Amygdala (tissue), 56 donors: ENCODE measurements at regions not wholly inside any gene's neighbourhood (a gene's known extent, or its start where the extent isn't known, plus 50 kb on each side); places are given as distances from the start of the nearest gene placed in this dataset.

Experiments used
- DNase-seq, 56 donors: peaks; one replicate each; lab custom pipeline; 2025; lab: John Stamatoyannopoulos, UW

- no peak for DNase-seq
Measured at GRCh38 chr18:66769375-66769774, 165.5 kb upstream of the CDH19 start.

- peak in 17 of 56 donors; percentile 0 to 51 (median 6) for DNase-seq
Measured at GRCh38 chr18:66764230-66764629, 160.3 kb upstream of the CDH19 start.

DNA sequence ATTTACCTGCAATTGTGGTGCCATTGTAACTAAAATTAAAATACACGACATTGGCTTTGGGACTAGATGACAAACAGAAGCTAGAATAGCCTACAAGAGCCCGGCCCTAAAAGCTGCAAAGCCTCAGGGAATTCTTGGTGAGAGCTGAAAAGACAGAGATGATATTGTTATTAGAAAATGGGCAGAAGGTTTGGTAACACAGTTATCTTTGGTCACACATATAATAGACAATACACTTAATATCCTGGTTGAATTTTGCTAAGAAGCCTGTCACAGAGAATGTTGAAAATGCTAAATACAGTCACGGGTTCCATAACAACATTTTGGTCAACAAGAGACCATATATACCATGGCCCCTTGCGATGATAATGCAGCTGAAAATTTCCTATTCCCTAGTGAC is 157.3 kb upstream of the CDH19 start:
- DNase-seq, result no peak

GRCh38 chr18:66760559-66760958 is 156.7 kb upstream of the CDH19 start:
- DNase-seq, result no peak

- no peak for DNase-seq
Measured at GRCh38 chr18:66759050-66759828, 155.3 kb upstream of the CDH19 start.

GRCh38 chr18:66757946-66758345 is 154.1 kb upstream of the CDH19 start:
- DNase-seq, result no peak

DNA sequence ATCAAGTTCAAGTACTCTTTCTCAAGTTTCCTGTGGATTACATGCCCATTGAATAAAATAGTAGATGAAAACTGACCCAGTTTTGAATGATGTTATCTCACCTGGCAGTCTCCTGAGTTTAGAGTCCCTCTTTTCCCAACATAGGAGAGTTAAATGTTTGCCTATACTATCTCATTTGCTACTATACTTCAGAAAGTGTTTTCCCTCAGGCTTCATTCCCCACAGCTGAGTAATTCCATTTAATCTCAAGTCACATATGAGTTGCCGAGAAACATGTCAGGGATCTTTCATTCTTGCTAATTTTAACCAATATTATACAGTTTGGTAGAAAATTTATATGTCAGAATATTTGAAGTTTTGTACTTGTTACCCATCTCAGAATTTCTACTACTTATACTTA is 150.4 kb upstream of the CDH19 start:
- no peak for DNase-seq

DNA sequence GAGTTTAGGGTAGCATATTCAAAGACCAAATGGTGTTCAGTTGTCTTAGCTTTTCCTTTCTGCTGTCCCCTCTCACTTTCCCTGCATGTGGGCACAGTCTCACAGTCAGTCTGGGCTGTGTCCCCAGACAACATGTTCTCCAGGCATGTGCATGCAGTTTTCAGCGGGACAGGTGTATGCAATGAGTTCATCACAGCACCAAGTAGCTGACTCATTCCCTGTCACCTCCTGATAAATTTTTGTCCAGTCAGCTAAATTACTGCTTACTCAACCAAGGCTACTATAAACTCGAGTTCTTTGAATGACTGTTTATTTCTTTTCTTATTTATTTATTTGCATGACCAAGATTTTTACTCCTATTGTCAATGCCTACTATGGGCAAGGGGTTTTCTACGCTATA is 148.8 kb upstream of the CDH19 start:
- no peak for DNase-seq

DNA sequence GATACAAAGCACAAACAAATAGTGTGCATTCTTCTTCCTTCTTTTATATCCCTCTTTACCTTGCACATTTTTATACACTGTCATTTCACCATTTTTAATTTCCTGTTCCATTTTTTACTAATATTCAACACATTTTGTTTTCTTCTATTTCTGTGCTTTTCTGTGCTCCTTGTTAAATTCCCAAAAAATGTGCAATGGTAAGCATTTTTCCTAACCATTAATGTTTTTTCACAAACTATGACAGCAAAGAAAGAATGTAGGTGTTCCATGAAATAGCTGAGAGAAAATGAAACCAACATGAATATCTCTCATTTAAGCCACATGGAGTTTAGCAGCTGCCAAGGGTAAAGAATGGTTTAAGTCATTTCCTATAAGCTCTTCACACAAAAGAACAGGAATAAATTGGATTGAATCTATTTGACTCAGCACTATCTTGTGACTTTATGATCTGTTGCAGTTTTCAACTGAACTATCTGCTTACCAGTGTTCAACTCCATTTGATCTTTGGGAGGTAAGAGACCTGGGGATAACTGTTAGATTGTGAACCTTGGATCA is 145.7 kb upstream of the CDH19 start:
- DNase-seq, result no peak

DNA sequence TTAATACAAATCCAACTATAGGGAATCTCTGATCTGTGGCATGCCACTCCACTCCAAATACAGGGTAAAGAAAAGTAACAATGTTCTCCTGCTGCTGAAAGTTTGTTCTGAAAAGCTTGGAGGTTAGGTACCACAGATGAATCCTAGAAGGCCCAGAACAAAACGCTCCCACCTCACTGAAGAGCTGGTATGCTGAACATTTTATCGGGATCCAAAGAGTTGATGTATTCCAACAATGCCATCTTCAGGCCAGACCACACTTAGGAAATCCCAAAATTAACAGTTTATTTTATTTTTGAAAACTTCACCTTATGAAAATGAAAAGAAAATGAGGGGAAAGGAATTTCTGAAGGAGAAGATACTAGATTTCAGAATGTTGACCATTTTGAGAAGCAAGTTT is 145.1 kb upstream of the CDH19 start:
- peak in 7 of 56 donors; percentile 0 to 25 (median 12) for DNase-seq

- DNase-seq, result no peak
Measured at GRCh38 chr18:66742832-66743231, 138.9 kb upstream of the CDH19 start.

GRCh38 chr18:66735933-66736332 is 132.0 kb upstream of the CDH19 start:
- DNase-seq, result no peak

DNA sequence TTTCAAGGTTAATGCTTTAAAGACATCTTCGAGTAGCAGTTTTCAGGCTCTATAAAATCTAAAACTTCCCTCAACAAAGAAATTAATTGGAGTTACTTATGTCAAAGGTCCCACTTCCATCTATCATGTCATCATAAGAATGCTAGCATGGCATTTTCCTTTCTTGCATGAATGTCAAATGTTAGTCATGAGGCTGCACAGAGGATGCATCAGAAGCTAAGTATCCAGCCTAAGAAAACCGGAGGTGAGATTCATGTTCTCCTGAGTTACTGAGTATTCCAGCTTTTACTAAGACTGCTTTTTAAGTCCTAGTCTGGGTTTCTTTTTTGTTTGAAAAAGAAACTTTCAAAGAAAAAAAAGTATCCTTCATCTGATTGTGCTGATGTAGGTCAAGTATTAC is 130.6 kb upstream of the CDH19 start:
- DNase-seq, result no peak

DNA sequence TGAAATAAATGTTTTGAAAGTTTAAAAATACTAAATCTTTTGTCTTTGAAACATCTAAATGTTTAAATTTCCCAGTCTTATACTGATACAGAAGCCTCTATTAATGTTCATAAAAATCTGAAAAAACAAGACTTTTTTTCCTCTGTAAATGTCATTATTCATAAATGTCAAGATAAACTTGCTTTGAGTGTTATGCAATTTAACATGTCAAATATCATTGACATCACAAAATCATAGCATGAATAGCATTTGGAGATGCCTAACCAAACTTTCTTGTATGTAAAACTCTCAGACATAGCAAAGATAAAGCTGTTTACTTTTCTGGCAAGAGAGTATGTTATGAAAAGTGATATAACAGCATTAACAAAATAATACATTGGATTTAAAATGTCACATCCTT is 128.0 kb upstream of the CDH19 start:
- DNase-seq, result no peak

DNA sequence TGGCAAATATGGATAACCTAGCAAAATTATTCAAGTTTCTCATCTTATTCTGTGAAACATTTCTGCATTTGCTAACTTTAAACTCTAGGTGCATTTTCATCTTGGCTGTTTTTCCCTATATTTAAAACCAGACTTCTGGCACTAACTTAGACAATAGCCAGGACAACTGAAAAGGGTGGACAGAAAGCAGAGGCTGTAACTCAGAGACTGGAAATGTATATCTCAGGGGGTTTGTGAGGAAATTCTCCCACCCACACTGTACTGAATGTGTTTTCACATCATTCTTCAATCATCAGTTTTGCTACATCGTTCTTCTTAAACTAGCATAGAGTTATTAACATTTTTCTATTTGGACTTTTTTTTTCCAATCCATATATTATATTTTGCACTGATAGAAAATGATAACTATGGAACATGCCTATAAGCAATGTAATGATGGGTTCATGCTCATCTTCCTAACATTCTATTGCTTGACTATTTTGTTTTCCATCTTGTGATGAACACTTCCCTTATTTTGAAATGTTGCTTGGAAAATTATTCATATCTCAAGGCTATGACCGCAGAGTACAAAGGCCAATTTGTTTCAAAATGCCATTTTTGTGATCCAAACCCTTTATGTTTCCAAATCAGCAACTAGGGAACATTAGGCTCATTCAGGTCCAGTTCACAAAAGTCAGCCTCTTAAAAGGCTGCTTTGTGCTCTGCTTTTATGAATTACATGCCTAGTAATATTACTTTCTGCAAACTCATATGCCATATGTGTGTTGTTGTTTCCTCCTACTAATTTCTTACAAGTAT is 125.8 kb upstream of the CDH19 start:
- peak in 2 of 56 donors; percentile 10 for DNase-seq

- DNase-seq, result no peak
Measured at GRCh38 chr18:66728951-66729350, 125.1 kb upstream of the CDH19 start.

GRCh38 chr18:66727991-66728390 is 124.1 kb upstream of the CDH19 start:
- DNase-seq, result no peak

- DNase-seq, result no peak
Measured at GRCh38 chr18:66724664-66725356, 120.9 kb upstream of the CDH19 start.

DNA sequence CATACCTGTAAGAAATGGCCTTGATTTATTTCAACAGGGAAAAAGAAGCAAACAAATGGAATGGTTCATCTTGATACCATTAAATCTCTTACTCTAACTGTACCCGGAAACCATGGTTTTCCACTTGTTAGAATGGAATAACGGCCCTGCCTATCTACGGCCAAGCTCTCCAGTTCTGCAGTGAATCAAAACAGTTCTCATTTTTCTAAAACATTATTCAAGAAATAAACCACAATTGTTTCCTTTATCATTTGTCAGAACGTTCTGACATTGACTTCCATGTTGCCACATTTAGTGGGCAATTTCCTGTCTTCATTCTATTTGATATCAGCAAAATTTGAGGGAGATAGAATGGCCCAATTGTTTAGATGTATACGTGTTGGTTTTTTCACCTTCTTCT is 118.8 kb upstream of the CDH19 start:
- DNase-seq, result no peak

- DNase-seq, result no peak
Measured at GRCh38 chr18:66708646-66709045, 104.8 kb upstream of the CDH19 start.

DNA sequence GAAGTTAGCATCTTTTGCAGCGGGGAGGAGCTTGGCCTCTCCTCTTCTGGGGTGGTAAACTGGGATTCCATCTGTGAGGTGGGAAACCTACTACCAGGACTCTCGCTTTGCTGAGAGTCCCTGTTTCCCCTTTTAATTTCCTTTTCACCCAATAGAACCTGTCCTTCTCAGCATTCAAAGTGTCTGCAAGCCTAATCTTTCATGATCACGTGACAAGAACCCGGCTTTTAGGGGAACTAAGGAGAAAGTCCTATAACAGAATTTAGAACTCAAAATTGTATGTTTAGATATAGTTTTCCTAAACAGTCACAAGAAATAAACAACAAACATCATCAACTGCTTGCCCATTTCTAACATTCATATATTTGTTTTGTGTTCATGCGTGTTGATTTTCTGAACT is 103.6 kb upstream of the CDH19 start:
- no peak for DNase-seq
